ENCODE measurements at regions not wholly inside any gene's neighbourhood (a gene's known extent, or its start where the extent isn't known, plus 50 kb on each side); places are given as distances from the start of the nearest gene placed in this dataset.
"Not testable (repeated sequence)": the region's sequence is repeated elsewhere in the genome, so short reads cannot be mapped to it uniquely, and the experiment has no call there.

DNA sequence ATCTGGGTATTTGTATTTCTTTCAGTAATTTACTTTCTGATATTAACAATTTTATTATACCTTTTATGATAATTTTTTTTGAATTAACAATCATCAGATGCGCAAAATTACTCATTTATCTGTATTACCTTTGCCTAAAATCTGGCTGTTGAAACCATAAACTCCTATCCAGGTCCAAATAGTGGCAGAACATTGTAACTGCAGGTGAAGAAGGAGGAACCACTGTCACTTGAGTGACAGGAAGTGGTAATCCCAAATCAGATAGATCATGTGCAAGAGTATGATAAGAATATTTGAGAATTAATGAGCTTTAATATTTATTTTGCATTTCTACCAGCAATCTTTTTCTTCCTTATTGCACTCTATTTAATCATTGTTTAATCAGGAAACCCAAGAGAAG lies 139.3 kb upstream of the TLE4 start:
- no peak for DNase-seq (ENCODE audit: low read depth)
- in situ Hi-C loops (cut with HindIII; ENCODE audit: low pct_unique_long_range_greater_than_20kb, low sequenced_read_pairs), result no loop called here

DNA sequence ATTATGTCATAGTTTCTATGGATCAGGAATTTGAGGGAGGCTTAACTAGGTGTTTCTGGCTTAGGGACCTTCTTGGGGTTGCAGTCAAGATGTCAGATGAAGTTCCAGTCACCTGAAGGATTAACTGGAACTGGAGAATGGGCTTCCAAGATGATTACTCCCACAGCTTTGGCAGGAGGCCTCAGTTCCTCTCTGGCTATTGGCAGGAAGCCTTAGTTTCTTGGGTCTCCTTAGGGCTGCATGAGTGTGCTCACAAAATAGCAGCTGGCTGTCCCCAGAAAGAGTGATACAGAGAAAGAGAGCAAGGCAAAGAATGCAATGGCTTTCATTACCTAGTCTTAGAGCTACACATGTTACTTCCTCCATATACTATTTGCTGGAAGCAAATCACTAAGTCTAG lies 138.1 kb upstream of the TLE4 start:
- in situ Hi-C loops (cut with HindIII; ENCODE audit: low pct_unique_long_range_greater_than_20kb, low sequenced_read_pairs), result no loop called here
- DNase-seq (ENCODE audit: low read depth), result no peak

DNA sequence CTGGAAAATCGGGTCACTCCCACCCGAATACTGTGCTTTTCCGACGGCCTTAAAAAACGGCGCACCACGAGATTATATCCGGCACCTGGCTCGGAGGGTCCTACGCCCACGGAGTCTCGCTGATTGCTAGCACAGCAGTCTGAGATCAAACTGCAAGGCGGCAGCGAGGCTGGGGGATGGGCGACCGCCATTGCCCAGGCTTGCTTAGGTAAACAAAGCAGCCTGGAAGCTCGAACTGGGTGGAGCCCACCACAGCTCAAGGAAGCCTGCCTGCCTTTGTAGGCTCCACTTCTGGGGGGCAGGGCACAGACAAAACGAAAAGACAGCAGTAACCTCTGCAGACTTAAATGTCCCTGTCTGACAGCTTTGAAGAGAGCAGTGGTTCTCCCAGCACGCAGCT lies 132.5 kb upstream of the TLE4 start:
- DNase-seq (ENCODE audit: low read depth); in situ Hi-C loops (cut with HindIII; ENCODE audit: low pct_unique_long_range_greater_than_20kb, low sequenced_read_pairs): not testable (repeated sequence)

DNA sequence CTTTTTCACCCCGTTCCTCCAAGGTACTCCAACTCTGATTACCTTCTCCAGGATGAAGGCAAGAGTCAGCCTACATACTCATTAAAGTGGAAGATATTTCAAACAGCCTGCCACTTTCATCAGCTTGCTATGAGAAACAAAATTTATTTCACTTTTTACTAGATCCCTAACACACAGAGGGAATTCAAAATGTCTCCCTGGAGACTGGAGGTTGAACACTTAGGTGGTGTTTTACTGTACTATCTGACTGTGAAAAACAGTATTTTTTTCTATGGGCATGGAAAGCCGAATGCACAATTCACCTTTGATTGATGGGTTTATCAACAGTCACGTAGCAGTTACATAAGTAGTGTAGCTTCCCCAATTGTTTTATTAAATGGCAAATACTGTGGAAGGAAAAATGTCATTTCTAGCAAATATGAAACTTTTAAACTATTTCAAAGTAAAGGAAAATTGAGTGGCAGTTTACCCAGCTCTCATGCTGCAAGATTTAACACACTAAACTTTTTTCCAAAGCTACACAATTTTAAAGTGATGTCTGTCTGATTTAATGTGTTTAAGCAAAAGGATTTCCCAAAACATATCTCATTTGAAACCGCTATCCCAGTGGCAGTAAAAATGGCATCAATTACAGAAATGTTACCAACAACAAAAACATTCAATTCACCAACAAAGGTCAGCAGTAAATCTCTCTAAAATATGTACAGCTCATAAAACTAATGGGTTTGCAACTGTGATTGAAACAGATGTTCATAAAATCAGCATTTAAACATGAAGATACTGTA lies 125.0 kb upstream of the TLE4 start:
- in situ Hi-C loops (cut with HindIII; ENCODE audit: low pct_unique_long_range_greater_than_20kb, low sequenced_read_pairs), result no loop called here
- no peak for DNase-seq (ENCODE audit: low read depth)

DNA sequence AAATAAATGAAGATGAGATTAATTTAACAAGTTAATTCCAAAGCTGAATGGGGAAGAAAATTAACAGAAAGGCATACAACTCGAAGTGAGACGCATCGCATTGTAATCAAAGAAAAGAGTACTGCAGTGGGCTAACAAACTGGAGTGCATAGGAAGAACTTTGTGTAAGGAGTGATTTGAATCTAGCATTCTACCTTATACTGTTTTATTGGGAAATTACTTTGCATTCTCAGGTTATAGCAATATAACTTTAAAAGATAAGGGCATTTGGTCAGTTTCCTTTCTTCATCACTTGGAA lies 124.5 kb upstream of the TLE4 start:
- in situ Hi-C loops (cut with HindIII; ENCODE audit: low pct_unique_long_range_greater_than_20kb, low sequenced_read_pairs), result no loop called here
- DNase-seq (ENCODE audit: low read depth), result no peak

DNA sequence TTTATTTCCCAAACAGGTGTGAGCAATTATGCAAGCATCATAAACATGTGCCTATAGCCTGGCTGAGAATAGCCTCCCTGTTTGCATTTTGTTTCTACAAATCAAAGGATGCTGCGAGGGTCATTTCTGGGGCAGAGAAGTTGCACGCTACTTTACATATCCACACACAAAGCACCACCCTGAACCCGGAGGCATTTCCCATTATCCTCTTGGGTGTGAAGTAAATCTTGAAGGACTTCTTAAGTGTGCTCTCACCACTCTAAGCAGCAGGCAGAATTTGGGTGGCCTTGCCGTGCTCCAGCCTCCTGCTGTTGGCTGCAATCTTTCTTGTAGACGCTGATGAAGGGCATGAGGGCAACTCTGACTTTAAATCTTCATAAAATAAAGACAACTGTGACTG lies 124.0 kb upstream of the TLE4 start:
- no peak for DNase-seq (ENCODE audit: low read depth)
- in situ Hi-C loops (cut with HindIII; ENCODE audit: low pct_unique_long_range_greater_than_20kb, low sequenced_read_pairs), result no loop called here

DNA sequence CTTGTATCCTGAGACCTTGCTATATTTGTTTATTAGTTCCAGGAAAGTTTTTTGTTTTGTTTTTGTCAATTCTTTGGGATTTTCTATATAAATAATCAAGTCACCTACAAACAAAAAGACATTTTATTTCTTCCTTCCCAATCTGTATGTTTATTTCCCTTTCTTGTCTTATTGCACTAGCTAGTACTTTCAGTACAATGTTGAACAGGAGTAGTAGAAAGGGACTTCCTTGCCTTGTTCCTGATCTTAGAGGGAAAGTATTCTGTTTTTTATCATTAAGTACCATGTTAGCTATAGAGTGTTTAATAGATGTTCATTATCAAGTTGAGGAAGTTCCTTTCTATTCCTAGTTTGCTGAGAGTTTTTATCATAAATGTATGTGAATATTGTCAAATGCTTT lies 119.5 kb upstream of the TLE4 start:
- in situ Hi-C loops (cut with HindIII; ENCODE audit: low pct_unique_long_range_greater_than_20kb, low sequenced_read_pairs), result no loop called here
- no peak for DNase-seq (ENCODE audit: low read depth)

DNA sequence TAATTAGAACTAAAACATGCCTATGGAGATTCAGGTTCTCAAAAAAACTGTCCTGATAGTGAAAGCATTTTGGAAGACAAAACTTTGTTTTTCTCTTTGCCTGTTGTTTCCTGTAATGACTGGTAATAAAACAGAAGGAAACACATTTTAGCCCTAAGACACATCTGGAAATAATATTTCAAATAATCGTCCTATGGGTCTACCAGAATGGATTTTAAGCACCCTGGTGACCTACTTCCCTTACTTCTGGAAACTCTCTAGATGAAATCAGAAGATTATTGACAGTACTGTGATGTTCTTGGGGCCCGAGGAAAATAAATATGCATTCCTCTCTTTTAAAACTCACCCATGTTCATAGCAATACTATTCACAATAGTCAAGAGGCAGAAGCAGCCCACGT lies 110.1 kb upstream of the TLE4 start:
- in situ Hi-C loops (cut with HindIII; ENCODE audit: low pct_unique_long_range_greater_than_20kb, low sequenced_read_pairs), result no loop called here
- DNase-seq (ENCODE audit: low read depth), result no peak

DNA sequence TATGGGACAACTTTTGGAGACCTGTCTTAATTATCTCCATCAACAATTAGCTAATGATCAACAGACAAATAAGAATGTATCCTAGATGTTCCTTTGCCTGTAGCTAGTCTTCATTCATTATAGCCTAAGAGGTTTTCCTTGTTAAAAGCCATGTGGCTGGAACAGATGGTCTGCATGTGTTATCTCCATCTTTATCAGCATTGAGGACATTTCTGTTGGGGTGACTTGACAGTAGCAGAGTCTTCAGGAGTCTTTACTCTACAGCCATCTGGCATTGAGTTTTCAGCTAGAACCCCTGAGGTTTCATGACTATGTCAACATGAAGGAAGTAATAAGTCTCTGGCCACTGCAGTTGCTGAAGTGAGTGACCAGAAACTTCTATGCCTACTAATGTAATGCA lies 106.6 kb upstream of the TLE4 start:
- DNase-seq (ENCODE audit: low read depth), result no peak
- in situ Hi-C loops (cut with HindIII; ENCODE audit: low pct_unique_long_range_greater_than_20kb, low sequenced_read_pairs), result no loop called here

DNA sequence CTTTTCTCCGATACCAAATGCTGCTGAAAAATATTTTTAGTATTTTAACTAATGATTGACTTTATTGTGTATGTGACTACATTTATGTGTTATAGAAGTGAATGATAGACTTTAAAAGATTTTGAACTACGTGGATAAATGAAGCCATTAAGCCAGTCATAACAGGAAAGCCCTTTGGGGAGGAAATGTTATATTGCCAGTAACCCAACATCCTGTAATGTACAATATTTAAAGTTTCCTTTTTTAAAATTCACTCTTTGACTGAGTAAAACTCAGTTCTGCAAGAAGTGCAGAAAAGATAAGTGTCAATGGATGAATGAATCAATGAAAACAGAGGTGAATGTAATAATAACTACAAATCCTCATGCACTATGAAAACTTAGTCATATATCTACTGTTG lies 102.6 kb upstream of the TLE4 start:
- in situ Hi-C loops (cut with HindIII; ENCODE audit: low pct_unique_long_range_greater_than_20kb, low sequenced_read_pairs), result no loop called here
- no peak for DNase-seq (ENCODE audit: low read depth)

DNA sequence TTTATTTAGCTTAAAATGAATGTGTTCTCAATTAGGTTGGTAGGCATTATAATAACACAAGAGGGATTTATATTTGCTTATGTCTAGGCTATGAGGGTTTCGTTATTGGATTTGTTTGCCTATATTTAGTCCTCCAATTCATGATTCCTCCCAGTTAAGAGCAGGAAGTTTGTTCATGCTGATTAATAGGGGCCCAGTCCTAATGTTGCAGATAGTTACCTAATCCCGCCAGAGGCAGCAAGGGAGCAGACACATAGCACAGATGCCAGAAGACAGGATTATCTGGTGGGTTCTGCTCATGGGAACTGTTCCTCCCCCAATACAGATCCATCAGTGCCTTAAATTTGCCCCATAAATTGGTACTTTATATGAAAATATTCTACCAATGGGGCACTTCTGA lies 100.8 kb upstream of the TLE4 start:
- in situ Hi-C loops (cut with HindIII; ENCODE audit: low pct_unique_long_range_greater_than_20kb, low sequenced_read_pairs), result no loop called here
- no peak for DNase-seq (ENCODE audit: low read depth)

DNA sequence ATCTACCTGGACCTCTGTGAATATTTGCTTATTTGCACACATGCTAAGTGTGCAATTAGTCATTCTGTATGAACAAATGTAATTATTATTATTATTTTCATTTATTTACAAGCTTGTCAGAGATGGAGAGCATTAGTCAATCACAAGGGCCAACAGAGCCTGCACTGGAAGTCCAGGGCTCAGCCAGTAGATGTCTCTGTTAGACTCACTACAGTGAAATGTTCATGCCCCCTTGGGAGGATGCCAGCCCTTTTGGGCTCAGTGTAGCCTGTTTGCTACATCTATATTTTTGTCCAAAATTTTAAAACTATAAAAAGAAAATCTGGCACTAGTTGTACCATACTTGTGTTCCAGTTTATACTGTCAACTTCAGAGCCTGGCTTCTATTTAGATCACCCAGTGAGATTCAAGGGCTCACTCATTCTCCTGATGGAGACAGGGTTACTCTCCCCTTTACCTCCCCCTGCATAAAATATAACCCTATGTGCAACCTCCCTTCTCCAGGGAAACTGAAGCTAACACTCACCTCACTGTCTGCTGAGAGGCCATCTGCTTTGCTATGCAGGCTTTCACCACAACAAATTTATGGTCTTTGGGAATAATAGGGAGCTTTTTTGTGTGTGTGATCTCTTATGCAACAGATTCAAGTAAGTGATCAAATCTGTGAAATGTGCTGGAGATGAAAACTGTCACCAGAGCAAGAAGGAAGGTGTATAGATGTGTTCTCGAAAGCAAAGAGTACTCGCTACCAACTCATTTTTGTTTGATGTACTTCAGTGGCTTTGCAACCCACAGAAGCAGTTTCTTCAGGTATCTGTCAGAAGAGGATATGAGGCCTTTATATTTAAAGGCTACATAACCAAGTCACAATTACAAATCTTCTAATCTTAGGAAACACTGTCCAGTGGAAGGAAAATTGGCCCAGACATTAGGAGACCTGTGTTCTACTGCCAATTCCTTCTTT lies 99.9 kb upstream of the TLE4 start:
- in situ Hi-C loops (cut with HindIII; ENCODE audit: low pct_unique_long_range_greater_than_20kb, low sequenced_read_pairs), result no loop called here
- DNase-seq (ENCODE audit: low read depth), result no peak

DNA sequence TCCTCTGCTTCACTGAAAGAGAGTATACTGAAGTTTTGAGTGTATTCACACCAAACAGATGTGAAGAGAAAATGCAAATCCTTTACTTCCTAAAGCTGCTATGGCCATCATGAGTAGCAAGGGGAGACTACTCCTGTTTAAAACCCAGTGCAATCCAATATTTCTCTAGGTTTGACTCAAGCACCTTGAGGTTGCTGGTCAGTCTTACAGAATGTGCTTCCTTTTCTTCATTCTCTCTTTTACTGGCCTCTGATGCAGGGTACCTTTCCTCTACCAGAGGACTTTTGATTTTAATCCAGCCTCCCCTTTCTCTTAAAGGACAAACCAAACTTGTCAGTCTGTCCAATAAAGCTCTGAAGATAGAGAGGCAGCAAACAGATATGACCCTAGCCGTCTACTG lies 98.1 kb upstream of the TLE4 start:
- DNase-seq (ENCODE audit: low read depth), result no peak
- in situ Hi-C loops (cut with HindIII; ENCODE audit: low pct_unique_long_range_greater_than_20kb, low sequenced_read_pairs), result no loop called here

DNA sequence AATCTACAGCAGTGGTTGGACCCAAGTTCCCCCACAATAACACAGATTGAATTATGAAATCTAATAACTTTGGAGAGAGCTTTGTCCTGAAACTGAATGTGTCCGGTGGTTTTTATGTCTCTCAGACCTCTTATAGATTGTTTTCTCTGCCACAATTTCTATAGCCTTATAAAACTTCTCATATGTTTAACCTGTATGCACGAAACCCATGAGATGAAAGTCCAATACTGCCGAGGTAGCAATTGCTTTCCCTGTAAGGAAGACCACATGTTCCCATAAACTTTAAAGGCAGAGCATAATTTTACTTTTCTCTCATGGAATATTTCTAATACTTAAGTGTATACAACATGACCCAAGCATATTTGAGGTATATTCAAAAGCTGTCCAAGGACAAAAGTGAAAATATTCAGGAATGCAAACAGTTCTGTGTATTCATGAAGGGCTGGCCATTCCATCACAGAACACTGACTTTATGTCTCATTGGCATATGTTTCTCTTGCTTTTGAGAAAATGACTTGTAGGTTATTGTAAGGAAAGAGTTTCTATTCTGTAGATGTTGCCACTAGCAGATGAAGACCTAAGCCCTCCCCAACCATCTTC lies 94.4 kb upstream of the TLE4 start:
- no peak for DNase-seq (ENCODE audit: low read depth)
- in situ Hi-C loops (cut with HindIII; ENCODE audit: low pct_unique_long_range_greater_than_20kb, low sequenced_read_pairs), result no loop called here

DNA sequence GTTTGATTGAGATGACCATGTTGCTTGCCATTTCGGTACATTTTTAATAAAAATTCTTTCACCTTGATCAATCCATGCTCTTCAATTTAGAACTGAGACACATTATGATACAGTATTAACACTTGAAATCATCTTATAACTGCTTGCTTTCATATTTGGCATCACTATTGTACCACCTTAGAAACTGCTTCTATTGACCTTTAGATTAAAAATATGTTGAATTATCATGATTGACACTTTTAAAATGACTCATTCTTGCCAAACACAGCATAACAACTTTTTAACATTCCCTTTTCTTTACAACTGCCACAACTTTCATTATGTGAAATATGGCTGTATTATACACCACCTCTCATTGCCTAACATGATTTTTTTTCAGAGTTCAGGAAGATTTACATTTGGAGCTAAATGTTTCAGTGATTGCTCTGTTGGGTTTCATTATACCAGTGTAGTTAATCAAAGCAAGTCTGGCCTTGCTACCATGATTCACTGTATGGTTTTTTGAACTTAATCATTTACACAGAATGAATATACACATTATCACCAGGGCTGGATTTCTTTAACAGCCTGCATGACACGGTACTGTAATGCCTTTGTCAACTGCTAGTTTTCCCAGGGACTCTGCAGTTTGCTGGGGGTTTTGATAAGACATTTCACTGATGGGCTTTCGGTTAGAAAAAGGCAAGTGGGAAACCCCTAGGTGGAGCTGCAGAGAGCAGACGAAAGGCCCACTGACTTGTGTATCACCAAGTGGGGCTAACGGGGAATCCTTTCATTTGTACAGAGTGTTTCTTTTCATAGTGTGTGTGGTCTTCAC lies 93.6 kb upstream of the TLE4 start:
- DNase-seq (ENCODE audit: low read depth), result peak; percentile 38
- in situ Hi-C loops (cut with HindIII; ENCODE audit: low pct_unique_long_range_greater_than_20kb, low sequenced_read_pairs), result no loop called here

DNA sequence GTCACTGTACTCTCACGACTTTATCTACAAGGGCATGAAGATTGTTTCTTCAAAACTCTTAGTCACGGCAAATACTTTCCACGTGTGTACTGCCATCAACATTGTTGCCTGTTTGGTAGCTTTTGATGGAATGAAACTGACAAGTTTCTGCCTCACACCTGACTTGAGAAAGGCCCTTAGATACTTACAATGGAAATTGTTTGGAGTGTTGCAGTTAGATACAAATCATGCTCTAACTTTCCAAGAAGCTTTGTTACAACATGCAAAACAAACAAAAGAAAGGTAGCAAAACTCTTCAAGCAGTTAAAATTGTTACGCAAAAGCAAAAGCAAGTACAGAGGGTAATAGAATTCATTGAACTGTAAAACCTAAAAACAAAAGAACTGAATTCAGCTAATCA lies 91.1 kb upstream of the TLE4 start:
- DNase-seq (ENCODE audit: low read depth), result no peak
- in situ Hi-C loops (cut with HindIII; ENCODE audit: low pct_unique_long_range_greater_than_20kb, low sequenced_read_pairs), result no loop called here

DNA sequence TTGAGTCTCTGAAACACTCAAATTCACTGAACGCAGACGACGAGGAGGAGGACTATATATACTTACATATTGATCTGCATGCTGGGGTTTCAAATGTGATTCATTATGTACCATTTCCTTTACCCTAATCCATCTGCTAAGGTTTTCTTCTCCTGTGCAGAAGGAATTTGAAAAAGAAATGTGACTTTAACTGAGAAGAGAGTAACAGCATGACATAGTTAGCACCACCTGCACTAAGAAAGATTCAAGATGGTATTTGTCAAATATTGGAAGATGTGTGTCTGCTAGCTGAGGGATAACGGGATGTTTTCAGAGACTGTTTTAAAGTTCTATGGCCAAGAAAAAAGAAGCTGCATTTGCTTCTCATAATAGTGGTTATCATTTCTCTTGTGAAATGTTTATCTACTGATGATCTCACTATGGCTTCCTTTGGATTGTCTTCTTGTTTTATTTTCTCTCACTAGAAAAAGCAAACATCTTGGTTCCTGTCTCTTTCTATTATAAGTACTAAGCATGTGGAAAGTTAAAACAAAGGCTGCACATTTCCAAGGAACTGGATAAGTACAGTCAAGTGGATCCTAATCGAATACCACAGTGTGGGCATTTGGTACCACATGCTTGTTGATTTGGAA lies 89.8 kb upstream of the TLE4 start:
- no peak for DNase-seq (ENCODE audit: low read depth)
- in situ Hi-C loops (cut with HindIII; ENCODE audit: low pct_unique_long_range_greater_than_20kb, low sequenced_read_pairs), result no loop called here

DNA sequence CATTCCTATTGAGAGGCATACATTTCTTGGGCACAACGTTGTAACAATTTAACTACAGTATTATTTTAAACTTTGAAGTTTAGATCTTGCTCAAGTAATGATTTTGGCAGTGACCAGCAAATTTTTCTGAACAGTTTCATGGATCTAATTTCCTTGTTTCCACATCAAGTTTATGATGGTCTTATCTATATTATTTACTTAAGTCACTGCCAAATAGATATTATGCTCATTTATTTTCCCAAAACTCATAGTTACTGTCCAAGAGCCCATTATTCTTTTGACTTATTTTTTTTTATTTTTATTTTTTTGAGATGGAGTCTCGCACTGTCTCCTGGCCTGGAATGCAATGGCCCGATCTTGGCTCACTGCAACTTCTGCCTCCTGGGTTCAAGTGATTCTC lies 86.5 kb upstream of the TLE4 start:
- DNase-seq (ENCODE audit: low read depth), result no peak
- in situ Hi-C loops (cut with HindIII; ENCODE audit: low pct_unique_long_range_greater_than_20kb, low sequenced_read_pairs), result no loop called here
